H9 (cell line): ENCODE measurements at regions not wholly inside any gene's neighbourhood (a gene's known extent, or its start where the extent isn't known, plus 50 kb on each side); places are given as distances from the start of the nearest gene placed in this dataset.

Experiments
- DNase-seq: peaks from one replicate; pipeline ENCODE4 v3.0.0-alpha.2; 2017
- H2AFZ ChIP-seq: one replicate; pipeline ENCODE4 v1.6.1; 2013; ENCODE audit warnings: mild to moderate bottlenecking, low read length, control low read depth, moderate library complexity
- H2AK5ac ChIP-seq: 2 replicates; pipeline ENCODE4 v1.6.1; 2013; ENCODE audit warnings: low read length, control low read depth, mixed read lengths; ENCODE audit not compliant: insufficient read length
- H2BK120ac ChIP-seq: one replicate; pipeline ENCODE4 v1.6.1; 2013; ENCODE audit warnings: low read depth, mild to moderate bottlenecking, low read length, control low read depth, inconsistent platforms; ENCODE audit not compliant: poor library complexity, severe bottlenecking
- H2BK12ac ChIP-seq: 2 replicates; pipeline ENCODE4 v1.6.1; 2013; ENCODE audit warnings: low read length, control low read depth, mixed read lengths, low read depth; ENCODE audit not compliant: insufficient read length
- H2BK15ac ChIP-seq: 2 replicates; pipeline ENCODE4 v1.6.1; 2013; ENCODE audit warnings: low read depth, low read length, control low read depth
- H2BK20ac ChIP-seq: one replicate; pipeline ENCODE4 v1.6.1; 2013; ENCODE audit warnings: low read depth, mild to moderate bottlenecking, low read length, control low read depth, inconsistent platforms; ENCODE audit not compliant: poor library complexity, severe bottlenecking
- H2BK5ac ChIP-seq: 2 replicates; pipeline ENCODE4 v1.6.1; 2013; ENCODE audit warnings: low read length, control low read depth, mixed read lengths; ENCODE audit not compliant: insufficient read length
- H3K14ac ChIP-seq: 2 replicates; pipeline ENCODE4 v1.6.1; 2013; ENCODE audit warnings: low read length, control low read depth; ENCODE audit not compliant: insufficient read depth
- H3K18ac ChIP-seq: 2 replicates; pipeline ENCODE4 v1.6.1; 2013; ENCODE audit warnings: low read depth, mild to moderate bottlenecking, mixed read lengths, low read length, control low read depth; ENCODE audit not compliant: insufficient read length
- H3K23ac ChIP-seq: 2 replicates; pipeline ENCODE4 v1.6.1; 2013; ENCODE audit warnings: low read length, control low read depth, mixed read lengths, low read depth; ENCODE audit not compliant: insufficient read length
- H3K23me2 ChIP-seq: 2 replicates; pipeline ENCODE4 v1.6.1; 2013; ENCODE audit warnings: low read depth, mild to moderate bottlenecking, mixed read lengths, low read length, control low read depth; ENCODE audit not compliant: insufficient read length, poor library complexity, severe bottlenecking
- H3K27ac ChIP-seq: 2 replicates; pipeline ENCODE4 v1.5.1; 2013; ENCODE audit warnings: low read length, control low read depth, mixed read lengths, low read depth; ENCODE audit not compliant: insufficient read length
- H3K27me3 ChIP-seq: 2 replicates; pipeline ENCODE4 v1.6.1; 2013; ENCODE audit warnings: low read length, control low read depth, inconsistent platforms; ENCODE audit not compliant: insufficient read depth
- H3K4ac ChIP-seq: 2 replicates; pipeline ENCODE4 v1.6.1; 2013; ENCODE audit warnings: low read depth, mild to moderate bottlenecking, control low read depth, inconsistent platforms, low read length, moderate library complexity
- H3K4me1 ChIP-seq: 2 replicates; pipeline ENCODE4 v1.6.1; 2013; ENCODE audit warnings: low read length, control low read depth, inconsistent platforms; ENCODE audit not compliant: insufficient read depth
- H3K4me2 ChIP-seq: 2 replicates; pipeline ENCODE4 v1.6.1; 2013; ENCODE audit warnings: low read length, control low read depth, mixed read lengths; ENCODE audit not compliant: insufficient read length, insufficient read depth
- H3K56ac ChIP-seq: 2 replicates; pipeline ENCODE4 v1.6.1; 2013; ENCODE audit warnings: low read depth, mild to moderate bottlenecking, mixed read lengths, low read length, control low read depth; ENCODE audit not compliant: insufficient read length
- H3K79me1 ChIP-seq: 2 replicates; pipeline ENCODE4 v1.6.1; 2013; ENCODE audit warnings: low read depth, mild to moderate bottlenecking, moderate library complexity, low read length, control low read depth, inconsistent platforms; ENCODE audit not compliant: insufficient read depth, poor library complexity, severe bottlenecking
- H3K79me2 ChIP-seq: 2 replicates; pipeline ENCODE4 v1.6.1; 2013; ENCODE audit warnings: low read length, control low read depth, inconsistent platforms; ENCODE audit not compliant: insufficient read depth
- H3K9ac ChIP-seq: 2 replicates; pipeline ENCODE4 v1.6.1; 2013; ENCODE audit warnings: low read length, control low read depth, mixed read lengths; ENCODE audit not compliant: insufficient read length; ENCODE audit errors: extremely low read depth
- H3K9me3 ChIP-seq: one replicate; pipeline ENCODE4 v1.6.1; 2013; ENCODE audit warnings: low read depth, low read length, inconsistent platforms; ENCODE audit not compliant: control insufficient read depth
- H3T11ph ChIP-seq: one replicate; pipeline ENCODE4 v1.6.1; 2013; ENCODE audit warnings: mild to moderate bottlenecking, low read length, control low read depth, inconsistent platforms
- H4K20me1 ChIP-seq: one replicate; pipeline ENCODE4 v1.6.1; 2013; ENCODE audit not compliant: control insufficient read depth, insufficient read length, insufficient read depth
- H4K5ac ChIP-seq: 2 replicates; pipeline ENCODE4 v1.6.1; 2013; ENCODE audit warnings: low read depth, mild to moderate bottlenecking, mixed read lengths, low read length, control low read depth; ENCODE audit not compliant: insufficient read length
- H4K8ac ChIP-seq: replicated peaks from 2 replicates; pipeline ENCODE4 v1.6.1; 2013; ENCODE audit warnings: low read length, control low read depth, mixed read lengths, low read depth; ENCODE audit not compliant: insufficient read length
- H4K91ac ChIP-seq: 2 replicates; pipeline ENCODE4 v1.6.1; 2013; ENCODE audit warnings: low read depth, mild to moderate bottlenecking, moderate library complexity, mixed read lengths, low read length, control low read depth; ENCODE audit not compliant: insufficient read length
- H3K27ac Mint-ChIP-seq, 3 experiments: 2 replicates in 2 of 3; 3 replicates in 1 of 3; pipeline ENCODE4 v1.8.0; 2020 to 2021; ENCODE audit warnings: mixed read lengths in 3 of 3, mild to moderate bottlenecking in 1 of 3, moderate library complexity in 1 of 3
- H3K27me3 Mint-ChIP-seq: 2 replicates; pipeline ENCODE4 v1.8.0; 2021; ENCODE audit warnings: low read depth, mild to moderate bottlenecking, moderate library complexity, mixed read lengths
- H3K36me3 Mint-ChIP-seq, 3 experiments: 2 replicates in 2 of 3; 3 replicates in 1 of 3; pipeline ENCODE4 v1.8.0; 2020 to 2021; ENCODE audit warnings: low read depth in 3 of 3, mixed read lengths in 3 of 3; ENCODE audit not compliant: insufficient read depth in 1 of 3
- H3K4me1 Mint-ChIP-seq, 2 experiments: 2 replicates each; pipeline ENCODE4 v1.8.0; 2020; ENCODE audit warnings: mixed read lengths in 2 of 2
- H3K4me3 Mint-ChIP-seq, 2 experiments: 2 replicates in 1 of 2; 3 replicates in 1 of 2; pipeline ENCODE4 v1.8.0; 2020 to 2021; ENCODE audit warnings: mild to moderate bottlenecking in 2 of 2, mixed read lengths in 2 of 2, moderate library complexity in 1 of 2
- H3K9me3 Mint-ChIP-seq, 2 experiments: 2 replicates in 1 of 2; 3 replicates in 1 of 2; pipeline ENCODE4 v1.8.0; 2020; ENCODE audit warnings: mild to moderate bottlenecking in 2 of 2, mixed read lengths in 2 of 2, moderate library complexity in 1 of 2
- WGBS: extraction: QIAGEN DNeasy Blood & Tissue Kit; methylation state at CpG from one replicate; pipeline ENCODE4 v1.1.7; 2013; ENCODE audit warnings: missing lambda C conversion rate, low lambda C conversion rate, mixed read lengths; ENCODE audit not compliant: insufficient read length; ENCODE audit errors: extremely low coverage; 5-methylcytosine and 5-hydroxymethylcytosine counted together
- TF ChIP-seq, protein P1 (sequence below): fragments of 200-600 bp; sonication (generic); conservative IDR thresholded peaks from 3 replicates; pipeline ENCODE4 v1.8.0; 2021; ENCODE audit warnings: antibody characterized with exemption, mild to moderate bottlenecking

DNA sequence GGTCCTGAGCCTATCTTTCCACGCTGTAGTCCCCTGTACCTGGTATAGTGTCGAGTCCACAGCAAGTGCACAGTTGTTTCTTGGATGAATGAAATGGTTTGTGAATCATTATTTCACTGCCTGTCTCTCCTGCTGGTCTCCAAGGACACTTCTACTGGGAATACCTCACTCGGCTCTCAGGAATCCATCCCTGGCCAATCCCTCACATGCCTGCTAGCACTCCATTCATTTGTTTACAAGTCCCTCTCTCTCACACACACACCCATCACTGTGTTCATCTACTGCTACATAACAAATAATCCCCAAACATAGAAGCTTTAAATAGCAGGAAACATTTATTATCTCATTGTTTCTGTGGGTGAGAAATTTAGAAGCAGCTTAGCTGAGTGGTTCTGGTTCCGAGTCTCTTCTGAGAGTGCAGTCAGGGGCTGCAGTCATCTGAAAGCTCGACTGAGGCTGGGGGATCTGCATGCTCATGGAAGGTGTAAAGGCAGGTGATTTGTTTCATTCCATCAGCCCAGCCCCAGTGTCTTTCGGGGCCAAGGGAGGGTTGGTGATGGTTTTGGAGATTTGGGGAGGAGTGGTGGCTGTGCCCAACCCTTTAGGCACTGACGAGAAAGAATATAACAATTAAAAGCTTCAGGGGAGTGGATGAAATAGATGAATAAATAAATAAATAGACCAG lies 132.7 kb upstream of the IER5L start:
- no peak overlapping the region for H3K23ac ChIP-seq
- H2BK5ac ChIP-seq = no peak overlapping the region
- H2AK5ac ChIP-seq = no peak overlapping the region
- no peak overlapping the region for H3K56ac ChIP-seq
- no peaks in the 10 kb centered on the region for H3K23me2 ChIP-seq
- H2AFZ ChIP-seq = no peak overlapping the region
- H2BK20ac ChIP-seq = no peak overlapping the region
- H3K4ac ChIP-seq = no peak overlapping the region
- H3K27me3 Mint-ChIP-seq = peaks cover 12% of the 10 kb centered on the region
- TF ChIP-seq, protein P1, sequence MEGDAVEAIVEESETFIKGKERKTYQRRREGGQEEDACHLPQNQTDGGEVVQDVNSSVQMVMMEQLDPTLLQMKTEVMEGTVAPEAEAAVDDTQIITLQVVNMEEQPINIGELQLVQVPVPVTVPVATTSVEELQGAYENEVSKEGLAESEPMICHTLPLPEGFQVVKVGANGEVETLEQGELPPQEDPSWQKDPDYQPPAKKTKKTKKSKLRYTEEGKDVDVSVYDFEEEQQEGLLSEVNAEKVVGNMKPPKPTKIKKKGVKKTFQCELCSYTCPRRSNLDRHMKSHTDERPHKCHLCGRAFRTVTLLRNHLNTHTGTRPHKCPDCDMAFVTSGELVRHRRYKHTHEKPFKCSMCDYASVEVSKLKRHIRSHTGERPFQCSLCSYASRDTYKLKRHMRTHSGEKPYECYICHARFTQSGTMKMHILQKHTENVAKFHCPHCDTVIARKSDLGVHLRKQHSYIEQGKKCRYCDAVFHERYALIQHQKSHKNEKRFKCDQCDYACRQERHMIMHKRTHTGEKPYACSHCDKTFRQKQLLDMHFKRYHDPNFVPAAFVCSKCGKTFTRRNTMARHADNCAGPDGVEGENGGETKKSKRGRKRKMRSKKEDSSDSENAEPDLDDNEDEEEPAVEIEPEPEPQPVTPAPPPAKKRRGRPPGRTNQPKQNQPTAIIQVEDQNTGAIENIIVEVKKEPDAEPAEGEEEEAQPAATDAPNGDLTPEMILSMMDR = no peak
- no peaks in the 10 kb centered on the region for H4K20me1 ChIP-seq
- no peaks in the 10 kb centered on the region for H3K4me1 ChIP-seq
- no peaks in the 10 kb centered on the region for H3K9me3 ChIP-seq
- no peaks in the 10 kb centered on the region; a peak in 2 of 5 replicates for H3K9me3 Mint-ChIP-seq
- WGBS = no CpG with 5 or more reads among the region's 7 CpGs
- no peak overlapping the region for H3K14ac ChIP-seq
- H3K79me2 ChIP-seq = no peaks in the 10 kb centered on the region
- peaks cover 12 to 14% of the 10 kb centered on the region in 2 experiments for H3K4me1 Mint-ChIP-seq
- no peak for DNase-seq
- H2BK12ac ChIP-seq = no peak overlapping the region
- H3K27ac Mint-ChIP-seq = no peak overlapping the region
- no peaks in the 10 kb centered on the region for H3K27me3 ChIP-seq
- H3K4me2 ChIP-seq = no peak overlapping the region
- H4K5ac ChIP-seq = no peak overlapping the region
- no peaks in the 10 kb centered on the region for H3K79me1 ChIP-seq
- H3K27ac ChIP-seq = no peak overlapping the region
- no peak overlapping the region for H4K8ac ChIP-seq
- H3K4me3 Mint-ChIP-seq = no peak overlapping the region
- no peak overlapping the region for H3K18ac ChIP-seq
- H3K36me3 Mint-ChIP-seq = peaks cover 0 to 4% (median 0%) of the 10 kb centered on the region in 3 experiments; a peak in 2 of 7 replicates
- no peak overlapping the region for H3K9ac ChIP-seq
- no peak overlapping the region for H3T11ph ChIP-seq
- no peak overlapping the region for H4K91ac ChIP-seq
- H2BK15ac ChIP-seq = no peak overlapping the region
- no peak overlapping the region for H2BK120ac ChIP-seq
